Spleen (tissue), 3 donors: ENCODE measurements at regions not wholly inside any gene's neighbourhood (a gene's known extent, or its start where the extent isn't known, plus 50 kb on each side); places are given as distances from the start of the nearest gene placed in this dataset.

Experiments
- POLR2A ChIP-seq, 3 donors: fragments of 450-650 bp; IDR thresholded peaks; one replicate each; pipeline ENCODE4 v1.5.1; 2017; ENCODE audit warnings: antibody characterized with exemption in 3 of 3, mild to moderate bottlenecking in 1 of 3
- POLR2AphosphoS5 ChIP-seq, 3 donors: sonication (generic); formaldehyde crosslinking; IDR thresholded peaks; one replicate each; pipeline ENCODE4 v1.5.1; 2017; ENCODE audit warnings: antibody characterized with exemption in 3 of 3

DNA sequence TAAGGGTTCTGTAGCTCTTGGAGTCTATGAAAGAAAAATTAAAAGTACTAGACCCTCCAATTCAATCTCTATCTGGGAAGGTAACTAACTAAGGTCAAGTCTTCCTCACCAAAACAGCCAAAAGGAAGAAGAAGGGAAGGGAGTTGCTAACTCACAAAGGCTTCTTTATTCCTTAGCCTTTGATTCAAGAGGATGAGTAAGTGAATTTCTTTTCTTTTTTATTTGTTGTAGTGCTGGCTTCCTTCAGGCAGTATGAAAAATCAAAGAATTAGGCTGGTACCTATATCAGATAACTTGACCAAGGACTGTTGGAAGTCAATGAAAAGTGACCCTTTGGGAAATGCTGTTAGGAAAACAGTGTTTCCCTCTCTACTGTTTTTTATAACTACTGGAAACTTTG lies 144.4 kb upstream of the NRIP1 start:
- TF ChIP-seq POLR2AphosphoS5 (IDR thresholded peaks at IDR 0.05): no peak
- TF ChIP-seq POLR2A (IDR thresholded peaks at IDR 0.05): no peak
